ENCODE measurements at regions not wholly inside any gene's neighbourhood (a gene's known extent, or its start where the extent isn't known, plus 50 kb on each side); places are given as distances from the start of the nearest gene placed in this dataset.

GRCh38 chr11:14587258-14587657 is 56.3 kb upstream of the PDE3B start:
- TF ChIP-seq CTCF (IDR thresholded peaks at IDR 0.05) (no peak), POLR2AphosphoS5 (IDR thresholded peaks at IDR 0.05; ENCODE audit: low read depth, low read length) (no peak), SIN3A (IDR thresholded peaks at IDR 0.05; ENCODE audit: borderline replicate concordance, insufficient read depth, low read depth, low read length) (no peak), REST (IDR thresholded peaks at IDR 0.05; ENCODE audit: insufficient read depth in 1 of 2, low read depth in 2 of 2, low read length in 1 of 2) (no peak), TCF7L2 (IDR thresholded peaks at IDR 0.05; ENCODE audit: low read depth, low read length) (no peak)
